H9 (cell line): ENCODE measurements at regions not wholly inside any gene's neighbourhood (a gene's known extent, or its start where the extent isn't known, plus 50 kb on each side); places are given as distances from the start of the nearest gene placed in this dataset.

Experiments
- DNase-seq: peaks from one replicate; pipeline ENCODE4 v3.0.0-alpha.2; 2017
- H2AFZ ChIP-seq: one replicate; pipeline ENCODE4 v1.6.1; 2013; ENCODE audit warnings: mild to moderate bottlenecking, low read length, control low read depth, moderate library complexity
- H2AK5ac ChIP-seq: 2 replicates; pipeline ENCODE4 v1.6.1; 2013; ENCODE audit warnings: low read length, control low read depth, mixed read lengths; ENCODE audit not compliant: insufficient read length
- H2BK120ac ChIP-seq: one replicate; pipeline ENCODE4 v1.6.1; 2013; ENCODE audit warnings: low read depth, mild to moderate bottlenecking, low read length, control low read depth, inconsistent platforms; ENCODE audit not compliant: poor library complexity, severe bottlenecking
- H2BK12ac ChIP-seq: 2 replicates; pipeline ENCODE4 v1.6.1; 2013; ENCODE audit warnings: low read length, control low read depth, mixed read lengths, low read depth; ENCODE audit not compliant: insufficient read length
- H2BK15ac ChIP-seq: 2 replicates; pipeline ENCODE4 v1.6.1; 2013; ENCODE audit warnings: low read depth, low read length, control low read depth
- H2BK20ac ChIP-seq: one replicate; pipeline ENCODE4 v1.6.1; 2013; ENCODE audit warnings: low read depth, mild to moderate bottlenecking, low read length, control low read depth, inconsistent platforms; ENCODE audit not compliant: poor library complexity, severe bottlenecking
- H2BK5ac ChIP-seq: 2 replicates; pipeline ENCODE4 v1.6.1; 2013; ENCODE audit warnings: low read length, control low read depth, mixed read lengths; ENCODE audit not compliant: insufficient read length
- H3K14ac ChIP-seq: 2 replicates; pipeline ENCODE4 v1.6.1; 2013; ENCODE audit warnings: low read length, control low read depth; ENCODE audit not compliant: insufficient read depth
- H3K18ac ChIP-seq: 2 replicates; pipeline ENCODE4 v1.6.1; 2013; ENCODE audit warnings: low read depth, mild to moderate bottlenecking, mixed read lengths, low read length, control low read depth; ENCODE audit not compliant: insufficient read length
- H3K23ac ChIP-seq: 2 replicates; pipeline ENCODE4 v1.6.1; 2013; ENCODE audit warnings: low read length, control low read depth, mixed read lengths, low read depth; ENCODE audit not compliant: insufficient read length
- H3K23me2 ChIP-seq: 2 replicates; pipeline ENCODE4 v1.6.1; 2013; ENCODE audit warnings: low read depth, mild to moderate bottlenecking, mixed read lengths, low read length, control low read depth; ENCODE audit not compliant: insufficient read length, poor library complexity, severe bottlenecking
- H3K27ac ChIP-seq: 2 replicates; pipeline ENCODE4 v1.5.1; 2013; ENCODE audit warnings: low read length, control low read depth, mixed read lengths, low read depth; ENCODE audit not compliant: insufficient read length
- H3K27me3 ChIP-seq: 2 replicates; pipeline ENCODE4 v1.6.1; 2013; ENCODE audit warnings: low read length, control low read depth, inconsistent platforms; ENCODE audit not compliant: insufficient read depth
- H3K4ac ChIP-seq: 2 replicates; pipeline ENCODE4 v1.6.1; 2013; ENCODE audit warnings: low read depth, mild to moderate bottlenecking, control low read depth, inconsistent platforms, low read length, moderate library complexity
- H3K4me1 ChIP-seq: 2 replicates; pipeline ENCODE4 v1.6.1; 2013; ENCODE audit warnings: low read length, control low read depth, inconsistent platforms; ENCODE audit not compliant: insufficient read depth
- H3K4me2 ChIP-seq: 2 replicates; pipeline ENCODE4 v1.6.1; 2013; ENCODE audit warnings: low read length, control low read depth, mixed read lengths; ENCODE audit not compliant: insufficient read length, insufficient read depth
- H3K56ac ChIP-seq: 2 replicates; pipeline ENCODE4 v1.6.1; 2013; ENCODE audit warnings: low read depth, mild to moderate bottlenecking, mixed read lengths, low read length, control low read depth; ENCODE audit not compliant: insufficient read length
- H3K79me1 ChIP-seq: 2 replicates; pipeline ENCODE4 v1.6.1; 2013; ENCODE audit warnings: low read depth, mild to moderate bottlenecking, moderate library complexity, low read length, control low read depth, inconsistent platforms; ENCODE audit not compliant: insufficient read depth, poor library complexity, severe bottlenecking
- H3K79me2 ChIP-seq: 2 replicates; pipeline ENCODE4 v1.6.1; 2013; ENCODE audit warnings: low read length, control low read depth, inconsistent platforms; ENCODE audit not compliant: insufficient read depth
- H3K9ac ChIP-seq: 2 replicates; pipeline ENCODE4 v1.6.1; 2013; ENCODE audit warnings: low read length, control low read depth, mixed read lengths; ENCODE audit not compliant: insufficient read length; ENCODE audit errors: extremely low read depth
- H3K9me3 ChIP-seq: one replicate; pipeline ENCODE4 v1.6.1; 2013; ENCODE audit warnings: low read depth, low read length, inconsistent platforms; ENCODE audit not compliant: control insufficient read depth
- H3T11ph ChIP-seq: one replicate; pipeline ENCODE4 v1.6.1; 2013; ENCODE audit warnings: mild to moderate bottlenecking, low read length, control low read depth, inconsistent platforms
- H4K20me1 ChIP-seq: one replicate; pipeline ENCODE4 v1.6.1; 2013; ENCODE audit not compliant: control insufficient read depth, insufficient read length, insufficient read depth
- H4K5ac ChIP-seq: 2 replicates; pipeline ENCODE4 v1.6.1; 2013; ENCODE audit warnings: low read depth, mild to moderate bottlenecking, mixed read lengths, low read length, control low read depth; ENCODE audit not compliant: insufficient read length
- H4K8ac ChIP-seq: replicated peaks from 2 replicates; pipeline ENCODE4 v1.6.1; 2013; ENCODE audit warnings: low read length, control low read depth, mixed read lengths, low read depth; ENCODE audit not compliant: insufficient read length
- H4K91ac ChIP-seq: 2 replicates; pipeline ENCODE4 v1.6.1; 2013; ENCODE audit warnings: low read depth, mild to moderate bottlenecking, moderate library complexity, mixed read lengths, low read length, control low read depth; ENCODE audit not compliant: insufficient read length
- H3K27ac Mint-ChIP-seq, 3 experiments: 2 replicates in 2 of 3; 3 replicates in 1 of 3; pipeline ENCODE4 v1.8.0; 2020 to 2021; ENCODE audit warnings: mixed read lengths in 3 of 3, mild to moderate bottlenecking in 1 of 3, moderate library complexity in 1 of 3
- H3K27me3 Mint-ChIP-seq: 2 replicates; pipeline ENCODE4 v1.8.0; 2021; ENCODE audit warnings: low read depth, mild to moderate bottlenecking, moderate library complexity, mixed read lengths
- H3K36me3 Mint-ChIP-seq, 3 experiments: 2 replicates in 2 of 3; 3 replicates in 1 of 3; pipeline ENCODE4 v1.8.0; 2020 to 2021; ENCODE audit warnings: low read depth in 3 of 3, mixed read lengths in 3 of 3; ENCODE audit not compliant: insufficient read depth in 1 of 3
- H3K4me1 Mint-ChIP-seq, 2 experiments: 2 replicates each; pipeline ENCODE4 v1.8.0; 2020; ENCODE audit warnings: mixed read lengths in 2 of 2
- H3K4me3 Mint-ChIP-seq, 2 experiments: 2 replicates in 1 of 2; 3 replicates in 1 of 2; pipeline ENCODE4 v1.8.0; 2020 to 2021; ENCODE audit warnings: mild to moderate bottlenecking in 2 of 2, mixed read lengths in 2 of 2, moderate library complexity in 1 of 2
- H3K9me3 Mint-ChIP-seq, 2 experiments: 2 replicates in 1 of 2; 3 replicates in 1 of 2; pipeline ENCODE4 v1.8.0; 2020; ENCODE audit warnings: mild to moderate bottlenecking in 2 of 2, mixed read lengths in 2 of 2, moderate library complexity in 1 of 2
- WGBS: extraction: QIAGEN DNeasy Blood & Tissue Kit; methylation state at CpG from one replicate; pipeline ENCODE4 v1.1.7; 2013; ENCODE audit warnings: missing lambda C conversion rate, low lambda C conversion rate, mixed read lengths; ENCODE audit not compliant: insufficient read length; ENCODE audit errors: extremely low coverage; 5-methylcytosine and 5-hydroxymethylcytosine counted together
- TF ChIP-seq, protein P1 (sequence below): fragments of 200-600 bp; sonication (generic); conservative IDR thresholded peaks from 3 replicates; pipeline ENCODE4 v1.8.0; 2021; ENCODE audit warnings: antibody characterized with exemption, mild to moderate bottlenecking

- Histone ChIP-seq H3K79me2 (no peaks in the 10 kb centered on the region), H4K8ac (no peak overlapping the region), H2BK12ac (no peak overlapping the region), H3K23ac (no peak overlapping the region), H3K4ac (no peak overlapping the region), H3K4me2 (no peak overlapping the region), H3K9ac (no peak overlapping the region), H2BK5ac (no peak overlapping the region), H3K27ac (no peak overlapping the region), H3K56ac (no peak overlapping the region), H2BK20ac (peak overlapping the region; percentile 26), H2BK120ac (no peak overlapping the region), H3T11ph (no peak overlapping the region), H3K14ac (no peak overlapping the region), H3K18ac (no peak overlapping the region), H2BK15ac (no peak overlapping the region), H4K91ac (no peak overlapping the region), H4K20me1 (no peaks in the 10 kb centered on the region), H4K5ac (no peak overlapping the region), H3K27me3 (no peaks in the 10 kb centered on the region), H3K79me1 (no peaks in the 10 kb centered on the region), H2AFZ (no peak overlapping the region), H3K9me3 (no peaks in the 10 kb centered on the region), H2AK5ac (no peak overlapping the region), H3K23me2 (no peaks in the 10 kb centered on the region), H3K4me1 (no peaks in the 10 kb centered on the region)
- Mint-ChIP-seq H3K36me3 (no peaks in the 10 kb centered on the region), H3K4me3 (no peak overlapping the region), H3K27ac (peak overlapping the region in 2 of 3 experiments; percentile 73 to 78; a peak in 3 of 7 replicates), H3K9me3 (no peaks in the 10 kb centered on the region), H3K27me3 (no peaks in the 10 kb centered on the region; the same call in 1 of the 2 replicates), H3K4me1 (peaks cover 5 to 9% of the 10 kb centered on the region in 2 experiments)
- no CpG with 5 or more reads among the region's 7 CpGs for WGBS
- no peak for DNase-seq
- TF ChIP-seq, protein P1, sequence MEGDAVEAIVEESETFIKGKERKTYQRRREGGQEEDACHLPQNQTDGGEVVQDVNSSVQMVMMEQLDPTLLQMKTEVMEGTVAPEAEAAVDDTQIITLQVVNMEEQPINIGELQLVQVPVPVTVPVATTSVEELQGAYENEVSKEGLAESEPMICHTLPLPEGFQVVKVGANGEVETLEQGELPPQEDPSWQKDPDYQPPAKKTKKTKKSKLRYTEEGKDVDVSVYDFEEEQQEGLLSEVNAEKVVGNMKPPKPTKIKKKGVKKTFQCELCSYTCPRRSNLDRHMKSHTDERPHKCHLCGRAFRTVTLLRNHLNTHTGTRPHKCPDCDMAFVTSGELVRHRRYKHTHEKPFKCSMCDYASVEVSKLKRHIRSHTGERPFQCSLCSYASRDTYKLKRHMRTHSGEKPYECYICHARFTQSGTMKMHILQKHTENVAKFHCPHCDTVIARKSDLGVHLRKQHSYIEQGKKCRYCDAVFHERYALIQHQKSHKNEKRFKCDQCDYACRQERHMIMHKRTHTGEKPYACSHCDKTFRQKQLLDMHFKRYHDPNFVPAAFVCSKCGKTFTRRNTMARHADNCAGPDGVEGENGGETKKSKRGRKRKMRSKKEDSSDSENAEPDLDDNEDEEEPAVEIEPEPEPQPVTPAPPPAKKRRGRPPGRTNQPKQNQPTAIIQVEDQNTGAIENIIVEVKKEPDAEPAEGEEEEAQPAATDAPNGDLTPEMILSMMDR = no peak
These were observed 120.0 kb upstream of the FRMD4B start for GRCh38 chr3:69505770-69506407.
